ENCODE measurements at regions not wholly inside any gene's neighbourhood (a gene's known extent, or its start where the extent isn't known, plus 50 kb on each side); places are given as distances from the start of the nearest gene placed in this dataset.
A peak's percentile ranks its signal among the peaks of the same experiment; 100 is the strongest.

DNA sequence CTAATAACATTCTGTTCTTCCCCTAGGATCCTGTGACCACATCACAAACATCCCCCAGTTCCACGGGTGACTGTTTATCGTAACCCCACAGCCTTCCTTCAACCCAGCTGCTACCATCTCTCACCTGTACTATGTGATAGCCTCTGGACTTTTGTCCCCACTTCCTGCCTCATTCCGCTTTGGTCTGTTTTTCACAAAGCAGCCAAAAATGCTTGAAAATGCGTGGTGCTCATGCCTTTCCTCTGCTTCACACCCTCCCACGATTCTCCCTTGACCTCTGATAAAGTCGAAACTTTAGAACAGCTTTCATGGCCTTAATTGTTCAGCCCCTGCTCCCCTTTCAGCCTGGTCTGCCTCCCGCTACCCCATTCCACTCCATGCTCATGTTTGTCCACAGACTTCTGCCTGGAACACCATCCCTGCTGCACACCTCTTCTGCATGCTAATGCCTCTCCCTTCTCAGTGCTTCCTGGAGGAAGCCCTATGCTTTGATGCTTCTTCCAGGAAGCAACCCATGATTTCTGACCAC lies 165.6 kb downstream of the PLPP3 start (continued):
- TF ChIP-seq, protein P1, sequence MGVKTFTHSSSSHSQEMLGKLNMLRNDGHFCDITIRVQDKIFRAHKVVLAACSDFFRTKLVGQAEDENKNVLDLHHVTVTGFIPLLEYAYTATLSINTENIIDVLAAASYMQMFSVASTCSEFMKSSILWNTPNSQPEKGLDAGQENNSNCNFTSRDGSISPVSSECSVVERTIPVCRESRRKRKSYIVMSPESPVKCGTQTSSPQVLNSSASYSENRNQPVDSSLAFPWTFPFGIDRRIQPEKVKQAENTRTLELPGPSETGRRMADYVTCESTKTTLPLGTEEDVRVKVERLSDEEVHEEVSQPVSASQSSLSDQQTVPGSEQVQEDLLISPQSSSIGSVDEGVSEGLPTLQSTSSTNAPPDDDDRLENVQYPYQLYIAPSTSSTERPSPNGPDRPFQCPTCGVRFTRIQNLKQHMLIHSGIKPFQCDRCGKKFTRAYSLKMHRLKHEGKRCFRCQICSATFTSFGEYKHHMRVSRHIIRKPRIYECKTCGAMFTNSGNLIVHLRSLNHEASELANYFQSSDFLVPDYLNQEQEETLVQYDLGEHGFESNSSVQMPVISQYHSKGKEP (CRISPR knock-in tag; IDR thresholded peaks at IDR 0.05), result no peak
- TF ChIP-seq, protein P2, sequence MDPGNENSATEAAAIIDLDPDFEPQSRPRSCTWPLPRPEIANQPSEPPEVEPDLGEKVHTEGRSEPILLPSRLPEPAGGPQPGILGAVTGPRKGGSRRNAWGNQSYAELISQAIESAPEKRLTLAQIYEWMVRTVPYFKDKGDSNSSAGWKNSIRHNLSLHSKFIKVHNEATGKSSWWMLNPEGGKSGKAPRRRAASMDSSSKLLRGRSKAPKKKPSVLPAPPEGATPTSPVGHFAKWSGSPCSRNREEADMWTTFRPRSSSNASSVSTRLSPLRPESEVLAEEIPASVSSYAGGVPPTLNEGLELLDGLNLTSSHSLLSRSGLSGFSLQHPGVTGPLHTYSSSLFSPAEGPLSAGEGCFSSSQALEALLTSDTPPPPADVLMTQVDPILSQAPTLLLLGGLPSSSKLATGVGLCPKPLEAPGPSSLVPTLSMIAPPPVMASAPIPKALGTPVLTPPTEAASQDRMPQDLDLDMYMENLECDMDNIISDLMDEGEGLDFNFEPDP (CRISPR knock-in tag; conservative IDR thresholded peaks at IDR 0.05), result no peak
- no peak for TF ChIP-seq ZNF432 (CRISPR knock-in tag; IDR thresholded peaks at IDR 0.05; ENCODE audit: borderline replicate concordance)
- no peak for TF ChIP-seq ZNF891 (CRISPR knock-in tag; IDR thresholded peaks at IDR 0.05)
- no peak for TF ChIP-seq GPN1 (CRISPR knock-in tag; IDR thresholded peaks at IDR 0.05; ENCODE audit: borderline replicate concordance)
- TF ChIP-seq GLI4 (CRISPR knock-in tag; IDR thresholded peaks at IDR 0.05; ENCODE audit: borderline replicate concordance), result no peak
- TF ChIP-seq ZNF317 (CRISPR knock-in tag; IDR thresholded peaks at IDR 0.05), result no peak
- no peak for TF ChIP-seq ADNP (CRISPR knock-in tag; IDR thresholded peaks at IDR 0.05)
- TF ChIP-seq RERE (CRISPR knock-in tag; IDR thresholded peaks at IDR 0.05; ENCODE audit: low read depth), result 0 out of 2 replicates have a peak, but pooled peaks have one; percentile 20
- TF ChIP-seq AKAP8 (CRISPR knock-in tag; IDR thresholded peaks at IDR 0.05), result no peak
- TF ChIP-seq GATAD1 (CRISPR knock-in tag; IDR thresholded peaks at IDR 0.05), result no peak
- no peak for TF ChIP-seq ZFYVE20 (CRISPR knock-in tag; IDR thresholded peaks at IDR 0.05; ENCODE audit: borderline replicate concordance, low read depth)
- no peak for TF ChIP-seq ZNF225 (CRISPR knock-in tag; IDR thresholded peaks at IDR 0.05)
- no peak for TF ChIP-seq ZBTB8A (CRISPR knock-in tag; IDR thresholded peaks at IDR 0.05; ENCODE audit: borderline replicate concordance, low read depth)
- TF ChIP-seq RFXANK (CRISPR knock-in tag; IDR thresholded peaks at IDR 0.05), result no peak
- TF ChIP-seq YEATS4 (CRISPR knock-in tag; IDR thresholded peaks at IDR 0.05; ENCODE audit: borderline replicate concordance), result 0 out of 2 replicates have a peak, but pooled peaks have one; percentile 6
- no peak for TF ChIP-seq FIP1L1 (IDR thresholded peaks at IDR 0.05; ENCODE audit: borderline replicate concordance, insufficient read depth, low read depth, low read length)
- TF ChIP-seq ZNF414 (CRISPR knock-in tag; IDR thresholded peaks at IDR 0.05), result 0 out of 2 replicates have a peak, but pooled peaks have one; percentile 42
- no peak for TF ChIP-seq ZBTB1 (CRISPR knock-in tag; IDR thresholded peaks at IDR 0.05; ENCODE audit: borderline replicate concordance)
- 0 out of 2 replicates have a peak, but pooled peaks have one; percentile 23 for TF ChIP-seq MEIS2 (CRISPR knock-in tag; IDR thresholded peaks at IDR 0.05)
- TF ChIP-seq FOXA1 (IDR thresholded peaks at IDR 0.05), result no peak
- no peak for TF ChIP-seq FOXA1 (CRISPR knock-in tag; IDR thresholded peaks at IDR 0.05)
